Activated naive CD4-positive, alpha-beta T cell treated with anti-CD3 and anti-CD28 coated beads for 36 hours (primary cell): ENCODE measurements at regions not wholly inside any gene's neighbourhood (a gene's known extent, or its start where the extent isn't known, plus 50 kb on each side); places are given as distances from the start of the nearest gene placed in this dataset.
"Not testable (repeated sequence)": the region's sequence is repeated elsewhere in the genome, so short reads cannot be mapped to it uniquely, and the experiment has no call there.

Experiments used
- CTCF ChIA-PET: fragments of 350-600 bp; sonication (Branson Sonifier 250); formaldehyde crosslinking; loops from one replicate; lab custom pipeline; 2021; ENCODE audit warnings: antibody characterized with exemption; lab: Charles Lee
- DNase-seq: peaks from one replicate; pipeline ENCODE4 v3.0.0-alpha.2; 2020
- H3K27ac Mint-ChIP-seq: one replicate; pipeline ENCODE4 v1.8.0; 2021; ENCODE audit warnings: mild to moderate bottlenecking, mixed read lengths
- H3K27me3 Mint-ChIP-seq: one replicate; pipeline ENCODE4 v1.8.0; 2021; ENCODE audit warnings: low read depth, mixed read lengths
- H3K36me3 Mint-ChIP-seq: one replicate; pipeline ENCODE4 v1.8.0; 2021; ENCODE audit warnings: low read depth, mixed read lengths
- H3K4me1 Mint-ChIP-seq: one replicate; pipeline ENCODE4 v1.8.0; 2021; ENCODE audit warnings: low read depth, mixed read lengths
- H3K4me3 Mint-ChIP-seq: one replicate; pipeline ENCODE4 v1.8.0; 2021; ENCODE audit warnings: mild to moderate bottlenecking, moderate library complexity, mixed read lengths
- H3K9me3 Mint-ChIP-seq: one replicate; pipeline ENCODE4 v1.8.0; 2021; ENCODE audit warnings: mixed read lengths
- intact Hi-C: fragments of 100-400 bp; cut with micrococcal nuclease; formaldehyde crosslinking; loops from one replicate; pipeline ENCODE4 v1.15.1; 2023

GRCh38 chr14:106619606-106620005 lies 1093.2 kb downstream of the TMEM121 start:
- intact Hi-C loops = no loop called here
- H3K4me1 Mint-ChIP-seq = peaks cover 9% of the 10 kb centered on the region
- peaks cover 31% of the 10 kb centered on the region for H3K27me3 Mint-ChIP-seq
- CTCF ChIA-PET = interaction anchor here (1.0 to 1.2 kb wide), 2 partner anchors 12 to 140 kb away, joined by 3 to 4 read pairs; no protein-coding TSS in a partner anchor
- H3K27ac Mint-ChIP-seq = no peak overlapping the region
- H3K4me3 Mint-ChIP-seq = no peak overlapping the region
- H3K36me3 Mint-ChIP-seq = no peaks in the 10 kb centered on the region
- DNase-seq = no peak
- no peaks in the 10 kb centered on the region for H3K9me3 Mint-ChIP-seq

GRCh38 chr14:106620368-106620767 lies 1094.0 kb downstream of the TMEM121 start:
- CTCF ChIA-PET = interaction anchor here (0.6 to 1.7 kb wide), 6 partner anchors 11 to 94 kb away, joined by 3 to 6 read pairs (median 4); no protein-coding TSS in a partner anchor
- Mint-ChIP-seq H3K4me1 (peaks cover 9% of the 10 kb centered on the region), H3K27ac (no peak overlapping the region), H3K36me3 (no peaks in the 10 kb centered on the region), H3K4me3 (no peak overlapping the region), H3K9me3 (no peaks in the 10 kb centered on the region), H3K27me3 (peaks cover 28% of the 10 kb centered on the region)
- DNase-seq = no peak
- intact Hi-C loops = no loop called here

GRCh38 chr14:106622200-106622745 lies 1095.9 kb downstream of the TMEM121 start:
- Mint-ChIP-seq H3K27me3 (peaks cover 25% of the 10 kb centered on the region), H3K4me3 (no peak overlapping the region), H3K9me3 (no peaks in the 10 kb centered on the region), H3K4me1 (peaks cover 9% of the 10 kb centered on the region), H3K36me3 (no peaks in the 10 kb centered on the region), H3K27ac (no peak overlapping the region)
- DNase-seq = peak; percentile 50
- intact Hi-C loops = no loop called here
- CTCF ChIA-PET = interaction anchor here (1.0 to 1.3 kb wide), 2 partner anchors 17 to 35 kb away, joined by 3 to 4 read pairs; no protein-coding TSS in a partner anchor

DNA sequence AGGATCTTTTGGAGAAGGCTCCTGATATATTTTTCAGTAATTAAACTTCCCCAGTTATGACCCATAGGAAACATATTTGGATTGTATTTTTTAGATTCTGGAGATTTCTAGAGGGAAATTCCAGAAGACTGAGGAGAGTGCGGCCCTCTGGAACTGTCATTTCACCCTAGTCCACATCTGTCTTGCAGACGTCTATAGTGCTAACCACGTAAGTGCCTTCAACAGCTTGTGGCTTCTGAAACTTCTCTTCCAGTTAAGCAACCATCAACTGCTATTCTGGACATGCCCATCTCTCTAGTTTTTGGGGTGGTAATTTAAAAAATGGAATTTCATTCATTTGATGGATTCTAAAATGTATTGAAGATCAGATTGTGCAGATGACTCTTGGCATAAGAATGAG lies 1098.8 kb downstream of the TMEM121 start:
- no peaks in the 10 kb centered on the region for H3K36me3 Mint-ChIP-seq
- H3K27me3 Mint-ChIP-seq = peaks cover 33% of the 10 kb centered on the region
- peaks cover 9% of the 10 kb centered on the region for H3K4me1 Mint-ChIP-seq
- CTCF ChIA-PET = no interaction called here
- no peaks in the 10 kb centered on the region for H3K9me3 Mint-ChIP-seq
- no peak overlapping the region for H3K27ac Mint-ChIP-seq
- no peak overlapping the region for H3K4me3 Mint-ChIP-seq
- DNase-seq = no peak
- intact Hi-C loops = no loop called here

DNA sequence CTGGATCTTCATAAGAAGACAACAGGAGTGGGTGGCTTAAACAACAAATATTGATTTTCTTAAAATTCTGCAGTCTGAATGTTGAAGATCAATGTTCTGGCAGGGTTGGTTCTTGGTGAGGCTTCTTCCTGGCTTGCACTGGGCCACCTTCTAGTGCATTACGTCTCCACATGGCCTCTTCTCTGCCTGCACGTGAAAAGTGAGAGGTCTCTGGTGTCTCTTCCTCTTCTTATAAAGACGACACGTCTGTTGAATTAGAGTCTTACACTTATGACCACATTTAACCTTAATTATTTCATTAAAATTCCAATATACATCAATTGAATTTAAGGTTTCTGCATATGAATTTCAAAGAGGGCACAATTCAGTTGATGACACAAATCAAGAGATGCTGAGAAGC lies 1100.1 kb downstream of the TMEM121 start:
- H3K27ac Mint-ChIP-seq, DNase-seq, intact Hi-C loops, H3K36me3 Mint-ChIP-seq, H3K9me3 Mint-ChIP-seq, H3K4me3 Mint-ChIP-seq, H3K4me1 Mint-ChIP-seq: not testable (repeated sequence)
- CTCF ChIA-PET = interaction anchor here (0.7 to 1.4 kb wide), 6 partner anchors 9 to 49 kb away, joined by 3 to 10 read pairs (median 4); no protein-coding TSS in a partner anchor
- peaks cover 26% of the 10 kb centered on the region for H3K27me3 Mint-ChIP-seq

- Mint-ChIP-seq H3K27me3 (peaks cover 22% of the 10 kb centered on the region), H3K27ac (peak overlapping the region; percentile 73), H3K4me3 (peak overlapping the region; percentile 60)
- H3K9me3 Mint-ChIP-seq, H3K36me3 Mint-ChIP-seq, intact Hi-C loops, H3K4me1 Mint-ChIP-seq: not testable (repeated sequence)
- DNase-seq = peak; percentile 80
- CTCF ChIA-PET = interaction anchor here (0.7 to 1.4 kb wide), 6 partner anchors 8 to 49 kb away, joined by 3 to 10 read pairs (median 4); no protein-coding TSS in a partner anchor
These were observed 1100.7 kb downstream of the TMEM121 start for GRCh38 chr14:106626942-106627588.

DNA sequence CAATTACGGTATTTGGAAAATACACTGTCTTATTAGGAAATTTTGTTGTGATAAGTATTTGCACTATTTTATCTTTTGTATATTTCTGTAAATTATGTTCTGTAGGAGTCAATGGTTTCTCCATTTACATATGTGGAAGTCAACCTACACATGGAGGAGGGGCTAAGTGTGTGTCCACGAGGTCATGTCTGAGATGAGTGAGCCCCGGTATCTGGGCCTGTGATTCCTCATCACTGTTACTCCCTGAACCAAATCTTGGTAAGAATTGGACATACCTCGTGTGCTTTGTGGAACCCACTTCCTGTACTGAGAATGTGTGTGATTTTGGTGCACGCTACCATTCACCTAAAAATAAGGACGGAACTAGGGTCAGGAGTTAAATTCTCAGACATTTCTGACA lies 1105.5 kb downstream of the TMEM121 start:
- Mint-ChIP-seq H3K4me3 (no peak overlapping the region), H3K9me3 (no peaks in the 10 kb centered on the region), H3K27me3 (peaks cover 11% of the 10 kb centered on the region), H3K4me1 (no peaks in the 10 kb centered on the region), H3K27ac (no peak overlapping the region), H3K36me3 (no peaks in the 10 kb centered on the region)
- DNase-seq = no peak
- CTCF ChIA-PET = interaction anchor here (1.0 to 1.7 kb wide), 3 partner anchors 11 to 14 kb away, joined by 3 to 5 read pairs (median 4); no protein-coding TSS in a partner anchor
- intact Hi-C loops = no loop called here

GRCh38 chr14:106633721-106634120 lies 1107.3 kb downstream of the TMEM121 start:
- no peak overlapping the region for H3K4me3 Mint-ChIP-seq
- H3K36me3 Mint-ChIP-seq = no peaks in the 10 kb centered on the region
- H3K27ac Mint-ChIP-seq = no peak overlapping the region
- CTCF ChIA-PET = interaction anchor here (0.6 kb wide), 1 partner anchor 15 kb away, joined by 3 read pairs; no protein-coding TSS in a partner anchor
- H3K27me3 Mint-ChIP-seq = peaks cover 11% of the 10 kb centered on the region
- H3K9me3 Mint-ChIP-seq = no peaks in the 10 kb centered on the region
- DNase-seq = no peak
- intact Hi-C loops = no loop called here
- H3K4me1 Mint-ChIP-seq = no peaks in the 10 kb centered on the region

- Mint-ChIP-seq H3K9me3 (no peaks in the 10 kb centered on the region), H3K27me3 (no peaks in the 10 kb centered on the region), H3K27ac (no peak overlapping the region), H3K36me3 (no peaks in the 10 kb centered on the region), H3K4me1 (no peaks in the 10 kb centered on the region), H3K4me3 (no peak overlapping the region)
- intact Hi-C loops = no loop called here
- CTCF ChIA-PET = interaction anchor here (1.0 to 1.5 kb wide), 6 partner anchors 9 to 55 kb away, joined by 3 to 4 read pairs (median 4); no protein-coding TSS in a partner anchor
- DNase-seq = no peak
These were observed 1109.2 kb downstream of the TMEM121 start for GRCh38 chr14:106635569-106635968.

DNA sequence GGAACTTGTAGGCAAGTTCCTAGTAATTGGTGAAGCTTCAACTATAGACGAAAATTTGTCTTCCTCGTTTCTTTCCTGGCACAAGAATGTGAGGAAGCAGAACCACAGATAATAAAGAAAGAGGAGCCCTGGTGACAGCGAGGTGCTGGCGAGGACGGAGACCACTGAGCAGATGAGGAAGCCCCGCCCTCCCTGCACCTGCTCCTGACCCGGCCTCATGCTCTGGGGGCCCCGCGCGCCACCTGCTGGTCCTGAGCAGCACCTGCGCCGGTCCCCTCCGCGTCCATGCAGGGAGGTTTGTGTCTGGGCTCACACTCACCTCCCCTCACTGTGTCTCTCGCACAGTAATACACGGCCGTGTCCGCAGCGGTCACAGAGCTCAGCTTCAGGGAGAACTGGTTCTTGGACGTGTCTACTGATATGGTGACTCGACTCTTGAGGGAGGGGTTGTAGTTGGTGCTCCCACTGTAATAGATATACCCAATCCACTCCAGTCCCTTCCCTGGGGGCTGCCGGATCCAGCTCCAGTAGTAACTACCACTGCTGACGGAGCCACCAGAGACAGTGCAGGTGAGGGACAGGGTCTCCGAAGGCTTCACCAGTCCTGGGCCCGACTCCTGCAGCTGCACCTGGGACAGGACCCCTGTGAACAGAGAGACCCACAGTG lies 1112.5 kb downstream of the TMEM121 start:
- H3K9me3 Mint-ChIP-seq, H3K36me3 Mint-ChIP-seq, H3K27ac Mint-ChIP-seq, H3K27me3 Mint-ChIP-seq, H3K4me1 Mint-ChIP-seq, intact Hi-C loops: not testable (repeated sequence)
- CTCF ChIA-PET = interaction anchor here (1.0 to 2.9 kb wide), 5 partner anchors 9 to 106 kb away, joined by 3 to 13 read pairs (median 5); no protein-coding TSS in a partner anchor
- peak; percentile 60 for DNase-seq
- peak overlapping the region; percentile 23 for H3K4me3 Mint-ChIP-seq

DNA sequence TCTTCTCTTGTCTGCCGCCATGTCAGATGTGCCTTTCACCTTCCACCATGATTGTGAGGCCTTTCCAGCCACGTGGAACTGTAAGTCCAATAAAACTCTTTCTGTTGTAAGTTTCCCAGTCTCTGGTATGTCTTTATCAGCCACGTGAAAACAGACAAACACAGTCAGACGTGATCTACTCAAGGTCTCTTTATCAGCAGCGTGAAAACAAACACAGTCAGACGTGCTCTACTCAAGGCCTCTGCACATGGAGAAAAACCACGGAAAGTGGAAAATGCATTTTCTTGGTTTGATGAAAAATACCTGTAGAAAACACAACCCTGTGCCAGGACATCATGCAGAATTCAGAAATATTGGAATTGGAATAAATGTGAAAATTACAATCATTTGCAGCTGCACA lies 1115.7 kb downstream of the TMEM121 start:
- Mint-ChIP-seq H3K9me3 (no peaks in the 10 kb centered on the region), H3K27ac (no peak overlapping the region), H3K27me3 (peaks cover 2% of the 10 kb centered on the region), H3K36me3 (no peaks in the 10 kb centered on the region), H3K4me3 (no peak overlapping the region), H3K4me1 (no peaks in the 10 kb centered on the region)
- intact Hi-C loops = no loop called here
- CTCF ChIA-PET = interaction anchor here (1.3 kb wide), 2 partner anchors 15 to 16 kb away, joined by 3 to 4 read pairs; no protein-coding TSS in a partner anchor
- DNase-seq = no peak

- H3K36me3 Mint-ChIP-seq, H3K4me3 Mint-ChIP-seq, intact Hi-C loops, H3K27me3 Mint-ChIP-seq, DNase-seq, H3K27ac Mint-ChIP-seq, H3K4me1 Mint-ChIP-seq, H3K9me3 Mint-ChIP-seq: not testable (repeated sequence)
- CTCF ChIA-PET = interaction anchor here (1.3 kb wide), 1 partner anchor 14 kb away, joined by 4 read pairs; no protein-coding TSS in a partner anchor
These were observed 1116.6 kb downstream of the TMEM121 start for GRCh38 chr14:106642971-106643370.
